ENCODE measurements at regions not wholly inside any gene's neighbourhood (a gene's known extent, or its start where the extent isn't known, plus 50 kb on each side); places are given as distances from the start of the nearest gene placed in this dataset.

- no peaks in the 10 kb centered on the region for H3K27me3 ChIP-seq
- TF ChIP-seq, protein P1, sequence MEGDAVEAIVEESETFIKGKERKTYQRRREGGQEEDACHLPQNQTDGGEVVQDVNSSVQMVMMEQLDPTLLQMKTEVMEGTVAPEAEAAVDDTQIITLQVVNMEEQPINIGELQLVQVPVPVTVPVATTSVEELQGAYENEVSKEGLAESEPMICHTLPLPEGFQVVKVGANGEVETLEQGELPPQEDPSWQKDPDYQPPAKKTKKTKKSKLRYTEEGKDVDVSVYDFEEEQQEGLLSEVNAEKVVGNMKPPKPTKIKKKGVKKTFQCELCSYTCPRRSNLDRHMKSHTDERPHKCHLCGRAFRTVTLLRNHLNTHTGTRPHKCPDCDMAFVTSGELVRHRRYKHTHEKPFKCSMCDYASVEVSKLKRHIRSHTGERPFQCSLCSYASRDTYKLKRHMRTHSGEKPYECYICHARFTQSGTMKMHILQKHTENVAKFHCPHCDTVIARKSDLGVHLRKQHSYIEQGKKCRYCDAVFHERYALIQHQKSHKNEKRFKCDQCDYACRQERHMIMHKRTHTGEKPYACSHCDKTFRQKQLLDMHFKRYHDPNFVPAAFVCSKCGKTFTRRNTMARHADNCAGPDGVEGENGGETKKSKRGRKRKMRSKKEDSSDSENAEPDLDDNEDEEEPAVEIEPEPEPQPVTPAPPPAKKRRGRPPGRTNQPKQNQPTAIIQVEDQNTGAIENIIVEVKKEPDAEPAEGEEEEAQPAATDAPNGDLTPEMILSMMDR (IDR thresholded peaks at IDR 0.05), result no peak
- no peak for TF ChIP-seq POLR2A (IDR thresholded peaks at IDR 0.05)
Measured at GRCh38 chr13:77434289-77434688, 101.2 kb upstream of the SCEL start.

GRCh38 chr13:77431449-77431848, 104.1 kb upstream of the SCEL start:
- TF ChIP-seq, protein P1 (IDR thresholded peaks at IDR 0.05), result no peak
- TF ChIP-seq POLR2A (IDR thresholded peaks at IDR 0.05), result no peak
- no peak overlapping the region for H3K4me3 ChIP-seq
- H3K4me1 ChIP-seq (replicated peaks in 1 of 2), result no peaks in the 10 kb centered on the region
- DNase-seq, result no peak
- H3K9me3 ChIP-seq (replicated peaks in 1 of 3), result no peaks in the 10 kb centered on the region
- intact Hi-C loops (cut with DNase I), result no loop called here
- no peaks in the 10 kb centered on the region for H3K27me3 ChIP-seq
- H3K27ac ChIP-seq, result no peak overlapping the region
- H3K36me3 ChIP-seq (replicated peaks in 1 of 2), result no peaks in the 10 kb centered on the region

More at GRCh38 chr13:77434289-77434688, 101.2 kb upstream of the SCEL start:
- Histone ChIP-seq H3K4me1 (replicated peaks in 1 of 2) (no peaks in the 10 kb centered on the region), H3K9me3 (replicated peaks in 1 of 3) (no peaks in the 10 kb centered on the region), H3K27ac (no peak overlapping the region), H3K36me3 (replicated peaks in 1 of 2) (no peaks in the 10 kb centered on the region), H3K4me3 (no peak overlapping the region)
- WGBS, 4 donors, result 23 to 36% (median 29%) methylated on average over 1 of the region's 1 CpG
- DNase-seq, result peak in 3 of 7 donors; percentile 15 to 19 (median 16)
- intact Hi-C loops (cut with DNase I), result no loop called here

DNA sequence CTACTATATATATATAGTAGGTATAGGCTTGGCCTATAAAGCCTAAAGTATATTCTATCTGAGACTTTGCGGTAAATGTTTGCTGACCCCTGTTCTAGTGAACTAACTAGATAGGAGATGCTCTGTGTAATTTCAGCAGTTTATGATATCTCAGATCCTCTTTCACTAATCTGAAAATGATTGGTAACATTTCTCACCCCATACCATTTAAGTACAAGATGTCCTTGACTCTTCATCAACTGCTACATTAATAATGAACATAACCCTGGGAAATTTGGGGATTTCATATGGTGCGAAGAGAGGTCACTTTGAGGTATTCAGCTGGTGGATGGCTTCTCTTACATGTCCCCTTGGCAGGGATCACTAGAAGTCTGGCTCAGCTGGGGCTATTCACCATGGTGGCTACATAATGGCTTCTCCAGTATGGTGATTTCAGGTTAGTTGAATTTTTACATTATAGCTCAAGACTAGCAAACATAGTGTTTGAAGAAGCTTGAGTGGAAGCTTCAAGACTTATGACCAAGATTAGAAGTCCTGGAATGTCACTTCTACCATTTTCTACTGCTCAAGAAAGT, 103.6 kb upstream of the MYCBP2 start:
- 90 to 97% (median 96%) methylated on average over 2 of the region's 2 CpGs for WGBS, 4 donors
- Histone ChIP-seq H3K36me3 (replicated peaks in 1 of 2) (no peaks in the 10 kb centered on the region), H3K9me3 (replicated peaks in 1 of 3) (no peaks in the 10 kb centered on the region), H3K4me1 (replicated peaks in 1 of 2) (no peaks in the 10 kb centered on the region), H3K4me3 (no peak overlapping the region), H3K27me3 (no peaks in the 10 kb centered on the region), H3K27ac (no peak overlapping the region)
- TF ChIP-seq POLR2A (IDR thresholded peaks at IDR 0.05), result no peak
- TF ChIP-seq, protein P1 (IDR thresholded peaks at IDR 0.05), result no peak
- DNase-seq, result no peak
- intact Hi-C loops (cut with DNase I), result no loop called here

DNA sequence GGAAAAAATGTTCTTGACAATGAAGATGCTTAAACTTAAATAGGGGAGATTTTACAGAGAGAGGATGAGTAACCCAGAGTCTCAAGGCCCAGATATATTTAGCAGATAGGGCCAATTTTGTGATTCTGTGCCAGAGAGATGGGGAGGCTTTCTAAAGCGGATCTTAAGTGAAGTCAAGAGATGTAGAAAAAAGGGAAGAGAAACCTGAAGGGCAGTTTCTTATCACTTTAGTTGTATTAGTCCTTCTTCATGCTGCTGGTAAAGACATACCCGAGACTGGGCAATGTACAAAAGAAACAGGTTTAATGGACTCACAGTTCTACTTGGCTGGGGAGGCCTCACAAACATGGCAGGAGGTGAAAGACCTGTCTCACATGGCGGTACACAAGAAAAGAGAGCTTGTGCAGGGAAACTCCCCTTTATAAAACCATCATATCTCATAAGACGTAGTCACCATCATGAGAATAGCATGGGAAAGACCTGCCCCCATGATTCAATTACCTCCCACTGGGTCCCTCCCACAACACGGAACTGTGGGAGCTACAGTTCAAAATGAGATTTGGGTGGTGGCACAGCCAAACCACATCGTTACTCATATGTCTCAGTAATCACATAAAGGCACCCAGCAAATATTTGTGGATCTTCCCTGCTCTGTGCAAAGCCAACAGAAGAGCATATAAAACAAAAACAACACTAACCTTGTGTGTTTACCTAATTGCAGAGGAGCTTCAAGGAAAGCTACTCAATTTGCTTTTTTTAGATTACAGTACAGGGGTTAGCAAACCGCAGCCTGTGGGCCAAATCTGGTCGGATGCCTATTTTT, 102.6 kb upstream of the MYCBP2 start:
- DNase-seq, result peak in 1 of 7 donors; percentile 14
- TF ChIP-seq POLR2A (IDR thresholded peaks at IDR 0.05), result no peak
- TF ChIP-seq, protein P1 (IDR thresholded peaks at IDR 0.05), result no peak
- no peak overlapping the region for H3K27ac ChIP-seq
- H3K9me3 ChIP-seq (replicated peaks in 1 of 3), result no peaks in the 10 kb centered on the region
- no peaks in the 10 kb centered on the region for H3K4me1 ChIP-seq (replicated peaks in 1 of 2)
- 74 to 85% (median 82%) methylated on average over 8 of the region's 8 CpGs for WGBS, 4 donors
- no peaks in the 10 kb centered on the region for H3K27me3 ChIP-seq
- no peaks in the 10 kb centered on the region for H3K36me3 ChIP-seq (replicated peaks in 1 of 2)
- no peak overlapping the region for H3K4me3 ChIP-seq
- intact Hi-C loops (cut with DNase I), result no loop called here

All from adrenal gland (tissue), 9 donors.